ENCODE measurements at regions not wholly inside any gene's neighbourhood (a gene's known extent, or its start where the extent isn't known, plus 50 kb on each side); places are given as distances from the start of the nearest gene placed in this dataset.
A peak's percentile ranks its signal among the peaks of the same experiment; 100 is the strongest.

DNA sequence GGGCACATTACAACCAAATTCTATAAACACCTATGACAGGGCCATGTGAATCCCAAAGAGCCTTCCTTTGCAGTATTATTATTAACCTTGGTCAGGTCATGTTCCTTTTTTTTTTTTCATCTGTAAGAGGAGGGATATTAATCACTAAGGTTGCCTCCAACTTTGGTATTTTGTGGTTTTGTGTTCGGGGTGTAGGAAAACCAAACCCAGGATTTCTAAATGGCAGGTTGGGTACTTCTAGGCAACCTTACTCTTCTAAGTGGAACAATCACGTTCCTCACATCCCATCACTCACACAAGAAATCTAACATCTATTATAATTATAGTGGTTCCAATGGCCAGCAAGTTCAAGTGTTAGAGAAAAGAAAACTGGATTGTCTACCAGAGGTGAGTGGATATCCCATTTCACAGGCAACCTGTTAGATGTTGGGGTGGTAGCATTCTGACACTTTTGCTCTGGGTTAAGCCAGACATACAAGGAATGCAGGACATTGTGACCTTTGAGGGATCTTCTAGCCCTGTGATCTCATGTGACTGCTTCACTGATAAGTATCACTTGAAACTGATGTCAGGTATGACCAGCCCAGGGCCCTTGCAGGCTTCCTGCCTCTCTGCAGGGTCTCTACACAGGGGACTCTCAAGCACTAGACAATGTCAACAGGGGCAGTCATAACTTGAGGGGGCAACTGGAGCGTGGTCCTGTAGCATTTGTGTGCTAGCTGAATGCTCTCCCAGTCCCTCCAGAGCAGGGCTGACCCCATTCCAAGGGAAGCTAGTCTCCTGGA, 126.2 kb upstream of the VLDLR start:
- TF ChIP-seq, protein P1, sequence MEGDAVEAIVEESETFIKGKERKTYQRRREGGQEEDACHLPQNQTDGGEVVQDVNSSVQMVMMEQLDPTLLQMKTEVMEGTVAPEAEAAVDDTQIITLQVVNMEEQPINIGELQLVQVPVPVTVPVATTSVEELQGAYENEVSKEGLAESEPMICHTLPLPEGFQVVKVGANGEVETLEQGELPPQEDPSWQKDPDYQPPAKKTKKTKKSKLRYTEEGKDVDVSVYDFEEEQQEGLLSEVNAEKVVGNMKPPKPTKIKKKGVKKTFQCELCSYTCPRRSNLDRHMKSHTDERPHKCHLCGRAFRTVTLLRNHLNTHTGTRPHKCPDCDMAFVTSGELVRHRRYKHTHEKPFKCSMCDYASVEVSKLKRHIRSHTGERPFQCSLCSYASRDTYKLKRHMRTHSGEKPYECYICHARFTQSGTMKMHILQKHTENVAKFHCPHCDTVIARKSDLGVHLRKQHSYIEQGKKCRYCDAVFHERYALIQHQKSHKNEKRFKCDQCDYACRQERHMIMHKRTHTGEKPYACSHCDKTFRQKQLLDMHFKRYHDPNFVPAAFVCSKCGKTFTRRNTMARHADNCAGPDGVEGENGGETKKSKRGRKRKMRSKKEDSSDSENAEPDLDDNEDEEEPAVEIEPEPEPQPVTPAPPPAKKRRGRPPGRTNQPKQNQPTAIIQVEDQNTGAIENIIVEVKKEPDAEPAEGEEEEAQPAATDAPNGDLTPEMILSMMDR (IDR thresholded peaks at IDR 0.05): no peak
- WGBS, 3 donors: 85 to 95% (median 85%) methylated on average over 3 of the region's 3 CpGs
- DNase-seq: no peak
- Histone ChIP-seq H3K9me3 (no peaks in the 10 kb centered on the region), H3K36me3 (ENCODE audit: insufficient read depth in 1 of 2, low read depth in 1 of 2) (no peaks in the 10 kb centered on the region), H3K27me3 (ENCODE audit: insufficient read depth in 3 of 3, low read length in 2 of 3) (no peaks in the 10 kb centered on the region), H3K27ac (peak overlapping the region; percentile 1), H3K4me1 (peaks cover 28% of the 10 kb centered on the region), H3K4me3 (no peak overlapping the region)
- intact Hi-C loops (cut with DNase I): loop anchor here (10.0 kb wide), 2 partner anchors 69 to 129 kb away; partner anchors contain the start of gene VLDLR (in 1 of the 2)
- ATAC-seq: no peak

GRCh38 chr9:2496169-2496568, 125.4 kb upstream of the VLDLR start:
- WGBS, 3 donors: 49 to 55% (median 50%) methylated on average over 5 of the region's 5 CpGs
- Histone ChIP-seq H3K9me3 (no peaks in the 10 kb centered on the region), H3K4me3 (no peak overlapping the region), H3K27me3 (ENCODE audit: insufficient read depth in 3 of 3, low read length in 2 of 3) (no peaks in the 10 kb centered on the region), H3K36me3 (ENCODE audit: insufficient read depth in 1 of 2, low read depth in 1 of 2) (no peaks in the 10 kb centered on the region), H3K4me1 (peaks cover 28% of the 10 kb centered on the region), H3K27ac (no peak overlapping the region)
- intact Hi-C loops (cut with DNase I): loop anchor here (10.0 kb wide), 2 partner anchors 69 to 129 kb away; partner anchors contain the start of gene VLDLR (in 1 of the 2)
- peak in 1 of 4 donors; percentile 15 for ATAC-seq
- DNase-seq: no peak
- TF ChIP-seq, protein P1 (IDR thresholded peaks at IDR 0.05): no peak

GRCh38 chr9:2496934-2497333, 124.7 kb upstream of the VLDLR start:
- ATAC-seq: peak; percentile 65 to 92 (median 91)
- intact Hi-C loops (cut with DNase I): loop anchor here (10.0 kb wide), 2 partner anchors 68 to 128 kb away; partner anchors contain the start of gene VLDLR (in 1 of the 2)
- H3K4me3 ChIP-seq: no peak overlapping the region
- no peaks in the 10 kb centered on the region for H3K27me3 ChIP-seq (ENCODE audit: insufficient read depth in 3 of 3, low read length in 2 of 3)
- no peaks in the 10 kb centered on the region for H3K36me3 ChIP-seq (ENCODE audit: insufficient read depth in 1 of 2, low read depth in 1 of 2)
- H3K9me3 ChIP-seq: no peaks in the 10 kb centered on the region
- H3K4me1 ChIP-seq: peaks cover 28% of the 10 kb centered on the region
- TF ChIP-seq, protein P1 (IDR thresholded peaks at IDR 0.05): no peak
- no peak for DNase-seq
- H3K27ac ChIP-seq: peak overlapping the region; percentile 7

DNA sequence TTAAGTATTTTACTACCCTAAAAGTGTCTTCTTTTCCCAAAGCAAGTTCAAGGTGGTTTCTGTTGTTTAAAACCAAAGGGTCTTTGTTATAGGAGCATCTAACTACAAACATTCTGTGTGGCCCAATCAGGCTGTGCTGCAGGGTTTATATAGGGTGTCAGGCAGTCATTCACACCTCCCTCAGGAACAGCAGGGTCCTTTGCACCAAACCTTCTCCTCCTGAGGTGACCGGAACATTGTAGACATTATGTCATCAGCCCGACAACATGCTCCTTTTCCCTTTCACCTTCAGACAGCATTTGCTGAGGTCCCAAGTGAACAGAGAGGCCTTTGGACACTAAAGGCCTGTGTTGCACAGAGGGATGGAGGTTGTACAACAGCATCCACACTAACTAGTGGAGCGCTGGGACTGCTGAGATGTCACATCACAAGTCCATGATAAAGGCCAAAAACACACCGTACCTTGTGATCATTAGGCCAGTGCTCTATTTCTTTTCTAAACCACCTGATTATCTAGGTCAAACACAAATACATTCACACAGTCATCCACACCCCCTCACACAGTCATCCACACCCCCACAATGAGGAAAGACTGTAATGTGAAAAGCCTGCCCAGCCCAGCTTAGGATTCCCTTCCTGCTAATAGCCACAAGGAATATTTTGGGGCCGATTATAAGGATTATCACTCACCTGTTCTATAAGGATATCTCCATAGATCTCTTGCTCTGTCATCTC, 123.8 kb upstream of the VLDLR start:
- peaks cover 23% of the 10 kb centered on the region for H3K4me1 ChIP-seq
- H3K27ac ChIP-seq: peak overlapping the region; percentile 7
- DNase-seq (no peak), ATAC-seq (peak in 2 of 4 donors; percentile 18 to 51)
- intact Hi-C loops (cut with DNase I): loop anchor here (10.0 kb wide), 2 partner anchors 67 to 127 kb away; partner anchors contain the start of gene VLDLR (in 1 of the 2)
- no peaks in the 10 kb centered on the region for H3K27me3 ChIP-seq (ENCODE audit: insufficient read depth in 3 of 3, low read length in 2 of 3)
- 56 to 82% (median 68%) methylated on average over 5 of the region's 5 CpGs for WGBS, 3 donors
- no peaks in the 10 kb centered on the region for H3K36me3 ChIP-seq (ENCODE audit: insufficient read depth in 1 of 2, low read depth in 1 of 2)
- TF ChIP-seq, protein P1 (IDR thresholded peaks at IDR 0.05): no peak
- no peak overlapping the region for H3K4me3 ChIP-seq
- H3K9me3 ChIP-seq: no peaks in the 10 kb centered on the region
